Stimulated activated CD4-positive, alpha-beta T cell treated with anti-CD3 and anti-CD28 coated beads, Interleukin-12 subunit alpha, Interleukin-12 subunit beta, amount 100 ng/mL, for 48 hours (primary cell): ENCODE measurements at regions not wholly inside any gene's neighbourhood (a gene's known extent, or its start where the extent isn't known, plus 50 kb on each side); places are given as distances from the start of the nearest gene placed in this dataset.
"Not testable (repeated sequence)": the region's sequence is repeated elsewhere in the genome, so short reads cannot be mapped to it uniquely, and the experiment has no call there.

Experiments used
- DNase-seq, 3 donors: peaks; one replicate each; pipeline ENCODE4 v3.0.0-alpha.2; 2020; ENCODE audit warnings: low read depth in 2 of 3, low spot score in 1 of 3

- no peak for DNase-seq
Observed at GRCh38 chr20:40282541-40282940, 406.5 kb downstream of the MAFB start.

DNA sequence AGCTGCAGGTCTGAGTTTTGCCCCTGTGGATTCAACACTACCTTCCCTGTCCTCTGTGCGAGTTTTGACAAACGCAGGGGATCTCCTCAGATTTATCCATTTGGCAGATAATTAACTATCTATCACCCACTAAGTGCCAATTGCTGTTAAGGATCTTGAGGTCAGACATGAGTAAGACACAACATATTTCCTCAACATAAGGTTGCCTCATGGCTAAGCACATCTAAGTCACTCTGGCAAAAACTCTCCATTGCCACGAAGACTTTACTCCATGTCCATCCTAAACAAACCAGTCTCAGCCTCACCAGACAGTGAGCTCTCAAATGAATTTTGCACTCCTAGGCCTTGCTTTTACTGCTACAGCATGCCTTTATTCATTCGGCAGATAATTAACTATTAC, 408.4 kb downstream of the MAFB start:
- DNase-seq, result no peak

DNA sequence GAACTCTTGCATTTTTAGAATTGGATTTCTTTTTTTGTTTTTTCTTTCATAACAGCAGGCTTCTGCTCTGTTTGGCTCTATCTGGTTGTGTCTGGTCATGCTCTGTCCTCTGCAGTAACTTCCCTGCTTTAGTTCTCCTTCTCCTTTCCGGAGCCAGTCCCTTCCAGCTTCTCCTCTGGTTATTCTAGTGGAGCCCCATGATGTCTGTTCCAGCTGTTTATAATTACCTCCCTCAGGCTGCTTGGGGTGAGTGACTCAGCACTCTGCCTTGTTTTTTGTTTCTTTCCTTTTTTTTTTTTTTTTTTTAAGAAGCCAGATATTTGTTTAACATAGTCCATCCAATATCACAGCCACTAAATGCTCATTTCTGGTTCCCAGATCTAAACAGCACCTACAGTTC, 409.6 kb downstream of the MAFB start:
- DNase-seq, result no peak

GRCh38 chr20:40278673-40279072, 410.4 kb downstream of the MAFB start:
- DNase-seq, result no peak

DNA sequence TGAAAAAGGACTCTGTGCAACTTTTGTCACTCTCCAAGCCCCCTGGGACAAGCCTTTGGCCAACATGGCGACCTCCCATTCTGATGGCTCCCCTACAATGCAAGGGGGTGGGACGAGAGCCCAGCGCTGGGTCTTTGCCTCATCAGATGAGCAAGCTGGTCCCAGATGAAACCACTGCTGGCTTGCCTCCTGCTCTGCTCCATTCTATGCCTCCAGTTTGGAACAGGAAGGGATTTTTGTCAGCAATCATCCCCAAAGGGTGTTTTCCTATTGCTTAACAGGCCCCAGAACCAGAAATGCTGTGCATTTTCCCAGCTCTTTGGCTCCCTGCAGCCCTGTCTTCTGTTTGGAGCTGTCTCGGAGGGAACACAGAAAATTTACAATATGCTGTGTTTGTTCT, 412.7 kb downstream of the MAFB start:
- DNase-seq, result no peak

GRCh38 chr20:40275738-40276137, 413.3 kb downstream of the MAFB start:
- DNase-seq, result no peak

DNA sequence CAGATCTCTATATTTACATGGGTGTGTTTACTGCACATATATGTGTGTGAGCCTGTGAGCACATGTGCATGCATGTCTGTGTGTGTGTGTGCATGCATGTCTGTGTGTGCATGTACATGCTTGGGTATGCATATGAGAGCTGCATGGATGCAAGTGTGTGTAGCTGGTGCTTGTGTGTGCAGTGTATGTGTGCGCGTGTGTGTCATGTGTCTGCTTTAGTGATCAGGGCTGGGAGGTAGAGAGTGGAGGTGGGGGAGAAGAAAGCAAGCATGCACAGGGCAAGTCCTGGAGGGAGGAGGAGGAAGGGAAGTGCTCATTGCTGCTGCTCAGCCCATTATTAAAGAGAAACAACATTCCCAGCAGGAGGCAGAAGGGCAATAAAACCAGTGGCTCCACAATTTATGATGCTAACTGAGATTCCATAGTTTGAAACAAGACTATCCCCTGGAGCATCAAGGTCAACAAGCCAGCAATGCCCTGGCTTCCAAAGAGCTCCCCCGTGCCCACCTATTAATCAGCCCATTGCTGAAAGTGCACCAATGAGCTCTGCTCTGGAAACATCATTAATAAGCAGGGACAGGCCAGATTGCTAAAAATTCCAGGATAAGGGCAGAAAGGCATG, 414.0 kb downstream of the MAFB start:
- no peak for DNase-seq

DNA sequence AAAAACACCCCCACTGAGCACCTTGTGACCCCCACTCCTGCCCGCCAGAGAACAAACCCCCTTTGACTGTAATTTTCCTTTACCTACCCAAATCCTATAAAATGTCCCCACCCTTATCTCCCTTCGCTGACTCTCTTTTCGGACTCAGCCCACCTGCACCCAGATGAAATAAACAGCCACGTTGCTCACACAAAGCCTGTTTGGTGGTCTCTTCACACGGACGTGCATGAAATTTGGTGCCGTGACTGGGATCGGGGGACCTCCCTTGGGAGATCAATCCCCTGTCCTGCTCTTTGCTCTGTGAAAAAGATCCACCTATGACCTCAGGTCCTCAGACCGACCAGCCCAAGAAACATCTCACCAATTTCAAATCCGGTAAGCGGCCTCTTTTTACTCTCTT, 419.8 kb downstream of the MAFB start:
- DNase-seq, result not testable (repeated sequence)

DNA sequence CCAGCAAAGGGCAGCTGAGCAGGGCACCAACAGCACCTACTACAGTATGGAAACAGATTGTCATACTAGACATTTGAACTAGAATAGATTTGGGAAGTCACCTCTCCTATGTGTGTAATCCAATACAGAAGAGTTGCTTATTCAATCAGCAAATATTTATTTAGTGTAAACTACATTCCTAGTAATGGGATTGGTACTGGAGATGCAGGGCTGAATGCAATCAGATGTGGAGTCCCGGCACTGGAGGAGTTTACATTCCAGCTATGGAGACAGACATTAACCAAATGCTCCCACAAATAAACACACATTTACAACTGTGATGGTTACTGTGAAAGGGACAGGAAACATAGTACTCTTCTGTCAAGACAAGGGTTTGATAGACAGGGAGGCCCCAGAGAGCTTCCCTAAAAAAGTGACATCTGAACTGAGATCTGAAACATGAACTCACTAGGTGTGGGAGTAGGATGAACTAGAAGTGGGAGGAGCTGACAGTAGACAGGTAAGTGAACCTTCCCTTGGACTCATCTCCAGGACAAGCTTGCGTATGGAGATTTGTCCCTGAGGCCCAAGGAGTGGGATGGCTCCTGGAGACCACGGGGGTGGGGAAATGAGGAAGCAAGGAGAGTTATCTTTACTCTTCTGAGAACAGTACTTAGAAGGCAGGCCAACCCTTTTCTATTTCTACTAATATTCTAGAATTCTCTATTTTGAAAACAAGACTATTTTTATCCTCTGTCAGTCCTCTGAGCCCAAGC, 420.5 kb downstream of the MAFB start:
- DNase-seq, result no peak

GRCh38 chr20:40265825-40266533, 423.1 kb downstream of the MAFB start:
- DNase-seq, result no peak

DNA sequence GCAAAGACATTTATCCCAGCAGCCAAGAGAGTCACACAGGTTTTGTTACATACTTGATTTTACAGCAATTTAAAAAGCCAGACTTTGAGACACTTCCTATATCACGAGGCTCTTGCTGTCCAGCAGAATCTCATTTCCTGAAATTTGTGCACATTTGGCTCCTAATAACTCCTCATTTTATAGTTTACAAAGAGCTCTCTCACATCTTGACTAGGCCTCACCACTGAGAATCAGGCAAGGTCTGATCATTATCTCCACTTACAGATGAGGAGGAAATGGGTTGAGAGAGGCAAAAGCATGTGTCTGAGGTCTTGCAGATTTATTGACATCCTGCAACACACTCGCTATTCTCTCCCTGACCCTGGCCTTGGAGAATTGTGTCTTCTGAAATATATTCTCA, 426.8 kb downstream of the MAFB start:
- no peak for DNase-seq

DNA sequence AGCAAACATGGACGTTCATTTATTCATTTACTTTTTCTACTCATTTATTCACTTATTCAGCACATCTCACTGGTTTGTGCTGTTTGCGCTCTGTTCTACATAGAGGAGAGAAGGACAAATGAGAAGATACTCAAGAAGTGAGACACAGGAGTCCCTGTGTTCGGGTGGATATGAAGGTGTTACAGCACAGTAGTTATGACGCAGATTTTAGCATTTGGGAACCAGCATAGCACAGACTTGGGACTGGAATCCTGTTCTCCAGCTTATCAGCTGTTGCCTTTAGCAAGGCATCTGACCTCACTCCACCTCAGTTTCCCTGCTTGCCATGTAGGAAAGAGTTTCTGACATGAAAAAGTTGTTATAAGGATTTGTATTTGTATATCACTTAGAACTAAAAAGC, 430.1 kb downstream of the MAFB start:
- no peak for DNase-seq

- no peak for DNase-seq
Observed at GRCh38 chr20:40257763-40258162, 431.3 kb downstream of the MAFB start.

GRCh38 chr20:40255365-40255764, 433.7 kb downstream of the MAFB start:
- no peak for DNase-seq

- DNase-seq, result no peak
Observed at GRCh38 chr20:40254023-40254772, 434.8 kb downstream of the MAFB start.

- no peak for DNase-seq
Observed at GRCh38 chr20:40251284-40251932, 437.6 kb downstream of the MAFB start.

GRCh38 chr20:40249805-40250204, 439.2 kb downstream of the MAFB start:
- DNase-seq, result no peak

- no peak for DNase-seq
Observed at GRCh38 chr20:40245829-40246228, 443.2 kb downstream of the MAFB start.

- no peak for DNase-seq
Observed at GRCh38 chr20:40244286-40244685, 444.8 kb downstream of the MAFB start.

DNA sequence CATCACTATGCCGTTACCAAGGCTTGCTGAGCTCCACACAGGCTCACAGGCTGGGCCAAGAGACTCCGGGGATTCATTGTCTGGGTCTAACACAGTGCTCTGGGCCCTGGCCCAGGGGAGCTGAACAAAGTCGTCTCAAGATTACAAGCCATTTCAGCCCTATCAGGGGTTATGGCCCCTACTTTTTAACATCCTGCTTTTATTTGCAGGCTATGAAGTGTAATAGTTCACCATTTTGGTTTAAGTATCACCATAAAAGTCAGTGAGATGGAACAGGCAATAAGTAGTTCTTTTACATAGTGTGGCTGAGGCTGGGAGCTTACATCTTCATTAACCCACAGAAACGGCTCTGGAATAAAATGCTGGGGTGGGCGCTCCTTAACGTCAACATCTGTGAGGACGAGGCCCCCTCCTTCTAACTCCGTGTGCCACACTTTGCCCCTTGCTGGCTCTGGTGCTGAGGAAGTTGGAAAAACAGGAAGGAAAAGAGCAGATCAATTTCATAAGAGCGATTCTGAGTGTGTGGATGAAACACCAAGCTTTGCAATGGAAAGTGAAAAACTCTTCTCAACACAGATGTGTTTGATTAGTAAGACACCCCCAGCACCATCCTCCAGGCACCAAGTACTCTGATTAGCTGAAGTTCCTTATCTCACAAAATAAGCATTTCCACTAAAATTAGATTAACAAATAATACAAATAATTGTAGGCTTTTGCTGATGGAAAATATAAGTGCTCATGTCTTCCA, 447.3 kb downstream of the MAFB start:
- DNase-seq, result no peak
